T-helper 2 cell (primary cell): ENCODE measurements at regions not wholly inside any gene's neighbourhood (a gene's known extent, or its start where the extent isn't known, plus 50 kb on each side); places are given as distances from the start of the nearest gene placed in this dataset.

ENCODE experiments used
- DNase-seq, 5 experiments: peaks; one replicate each; pipeline versions ENCODE4 v3.0.0 to v3.0.0-alpha.2; 2012 to 2022

DNA sequence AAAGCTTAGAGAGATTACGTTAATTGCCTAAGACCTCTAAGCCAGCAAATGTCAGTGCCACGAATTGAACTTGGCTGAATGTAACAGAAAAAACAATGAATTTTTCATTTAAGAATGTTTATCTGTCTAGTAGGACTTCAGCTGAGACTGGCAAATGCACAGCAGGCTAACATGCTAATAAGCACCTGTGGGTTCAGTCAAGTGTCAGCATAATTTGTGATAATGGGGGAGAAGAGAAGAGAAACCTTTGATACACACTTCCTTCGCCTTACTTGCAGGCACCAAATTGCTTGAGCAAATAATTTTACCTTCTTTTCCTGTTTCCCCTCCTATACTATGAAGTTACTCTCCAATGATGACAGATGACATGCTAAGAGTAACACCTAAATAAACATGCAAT, 1136.5 kb upstream of the SORCS1 start:
- no peak for DNase-seq

DNA sequence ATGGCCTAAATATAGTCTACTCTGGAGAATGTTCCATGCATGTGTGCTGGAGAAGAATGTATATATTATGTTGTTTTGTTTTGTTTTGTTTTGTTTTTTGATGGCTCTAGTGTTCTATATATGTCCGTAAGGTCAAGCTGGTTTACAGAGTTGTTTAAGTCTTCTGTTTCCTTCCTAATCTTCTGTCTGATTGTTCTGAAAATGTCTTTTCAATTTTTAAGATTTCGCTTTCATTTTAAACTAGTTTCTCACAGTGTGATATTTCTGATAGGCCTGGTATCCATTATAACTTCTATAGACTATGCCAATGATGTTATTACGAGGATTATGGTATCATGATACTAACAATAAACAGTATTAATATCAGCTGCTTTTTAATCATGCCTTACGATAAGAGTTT, 1126.3 kb upstream of the SORCS1 start:
- DNase-seq: no peak

DNA sequence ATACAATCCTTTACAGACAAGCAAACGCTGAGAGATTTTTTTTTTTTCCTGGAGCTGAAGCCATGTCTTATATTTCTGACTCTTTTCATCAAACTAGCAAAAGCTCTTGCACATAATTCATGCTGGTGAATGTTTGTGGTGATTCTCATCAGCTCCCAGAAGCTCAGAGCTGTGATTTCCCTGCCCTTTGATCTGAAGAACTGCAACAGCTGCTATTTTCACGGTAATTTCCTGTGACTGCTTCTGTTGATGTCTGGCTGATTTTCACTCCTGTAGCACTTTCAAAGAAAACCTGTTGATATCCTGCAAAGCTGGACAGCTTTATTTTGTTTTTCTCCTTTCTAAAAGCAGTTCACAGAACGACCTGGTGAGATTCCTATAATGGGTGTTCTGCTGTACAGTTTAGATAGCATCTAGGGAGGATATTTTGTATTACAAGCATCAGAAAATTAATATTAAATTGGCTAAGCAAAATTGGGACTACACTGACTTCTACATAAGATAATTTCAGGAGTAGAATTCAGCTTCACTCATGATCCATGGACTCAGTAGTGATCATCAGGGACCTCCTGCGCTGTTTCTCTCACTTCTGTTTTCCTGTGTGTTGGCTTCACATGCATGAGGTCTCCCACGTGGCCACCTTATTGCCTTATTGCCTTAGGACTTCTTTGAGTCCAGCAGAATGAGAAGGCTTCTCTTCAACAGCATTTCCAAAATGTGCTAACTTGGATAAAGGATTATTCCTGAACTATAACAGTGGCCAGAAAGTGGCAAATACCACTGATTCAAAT, 1111.6 kb upstream of the SORCS1 start:
- DNase-seq: no peak

DNA sequence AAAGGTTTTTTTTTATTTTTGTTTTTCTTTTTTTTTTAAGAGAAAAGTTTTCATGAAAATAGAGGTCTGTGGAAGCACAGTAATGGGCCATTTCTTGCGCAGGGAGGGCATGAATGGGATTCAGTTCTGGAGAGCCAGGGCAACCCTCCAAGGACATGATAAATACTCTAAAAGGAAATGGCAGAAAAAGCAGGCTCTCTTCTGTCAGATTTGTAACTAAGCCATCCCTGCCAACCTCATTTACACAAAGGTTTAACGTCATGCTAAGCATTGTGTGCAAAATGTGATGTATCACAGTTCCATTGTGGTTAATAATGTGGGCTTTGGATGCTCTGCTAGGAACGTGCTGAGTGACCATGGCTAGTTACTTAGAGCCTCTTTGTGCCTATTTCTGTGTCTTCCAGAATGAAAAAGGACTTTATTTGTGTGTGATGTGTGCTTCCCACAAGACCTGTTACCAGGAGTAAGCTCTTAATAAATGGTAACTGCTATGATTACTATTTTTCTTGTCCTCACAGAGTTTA, 1095.9 kb upstream of the SORCS1 start:
- no peak for DNase-seq

DNA sequence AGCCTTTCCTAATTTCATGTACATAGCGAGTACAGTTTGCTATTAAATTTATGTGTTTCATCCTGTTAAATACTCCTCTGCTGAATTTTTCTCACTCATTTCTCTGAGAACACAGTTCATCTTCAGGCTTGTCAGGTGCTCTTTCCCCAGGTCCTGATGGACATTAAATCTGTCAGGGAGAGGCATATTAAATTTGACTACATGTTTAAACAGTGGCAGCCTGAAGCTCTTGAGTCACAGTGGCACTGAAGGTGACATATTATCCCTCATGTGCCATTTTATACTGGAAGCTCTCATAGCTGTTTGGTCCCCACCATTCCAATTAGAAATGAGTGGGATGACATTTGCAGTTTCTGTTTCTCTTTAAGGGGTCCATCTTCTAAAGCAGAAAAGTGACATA, 1089.6 kb upstream of the SORCS1 start:
- no peak for DNase-seq

DNA sequence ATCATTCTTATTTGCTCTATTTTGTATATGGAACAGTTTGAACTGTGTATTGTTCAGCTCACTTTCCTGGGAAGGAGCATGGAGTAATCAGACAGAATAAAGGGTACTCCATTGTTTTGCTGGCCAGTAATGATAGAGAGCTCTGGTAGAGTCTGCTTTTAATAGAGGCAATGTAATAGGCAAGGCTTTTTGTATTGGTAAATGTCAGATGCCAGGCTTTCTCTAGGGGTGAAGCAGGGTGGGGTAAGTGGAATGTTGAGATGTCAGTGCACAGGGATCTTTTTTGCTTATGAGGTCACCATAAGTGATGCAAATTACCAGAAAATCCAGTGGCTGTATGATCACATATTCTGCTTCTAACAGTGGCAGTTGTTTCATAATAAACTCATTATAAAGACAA, 1088.3 kb upstream of the SORCS1 start:
- no peak for DNase-seq

DNA sequence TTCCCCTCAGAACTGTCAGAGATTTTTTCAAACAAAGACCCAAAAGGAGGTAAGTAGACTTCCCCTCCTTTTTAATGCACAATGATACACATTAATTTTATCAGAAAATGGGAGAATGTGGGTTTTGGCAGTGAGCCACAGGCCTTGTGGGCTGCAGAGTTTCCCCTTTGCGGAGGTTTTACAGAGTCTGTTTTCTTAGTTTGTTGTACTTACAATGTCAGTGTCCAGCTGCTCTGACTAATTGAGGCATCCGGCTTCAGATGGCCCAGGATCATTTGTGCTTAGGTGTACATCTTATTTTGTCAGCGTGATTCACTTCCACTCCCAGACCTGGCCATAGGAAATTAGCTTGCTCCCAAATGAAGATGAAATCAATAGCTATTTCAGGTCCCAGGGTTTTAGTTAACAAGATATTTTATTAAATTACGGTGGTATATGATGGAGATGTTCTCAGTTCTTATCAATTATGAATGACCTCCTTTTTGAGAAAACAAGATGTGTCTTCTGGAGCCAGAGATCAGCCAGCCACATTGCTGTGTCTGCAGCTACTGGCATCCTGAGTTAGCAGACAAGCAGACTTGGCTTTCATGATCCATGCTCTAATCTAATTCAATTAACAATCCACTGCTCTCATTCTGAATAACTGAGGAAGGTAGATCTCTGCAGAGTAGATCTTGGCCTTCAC, 1086.6 kb upstream of the SORCS1 start:
- DNase-seq: no peak

DNA sequence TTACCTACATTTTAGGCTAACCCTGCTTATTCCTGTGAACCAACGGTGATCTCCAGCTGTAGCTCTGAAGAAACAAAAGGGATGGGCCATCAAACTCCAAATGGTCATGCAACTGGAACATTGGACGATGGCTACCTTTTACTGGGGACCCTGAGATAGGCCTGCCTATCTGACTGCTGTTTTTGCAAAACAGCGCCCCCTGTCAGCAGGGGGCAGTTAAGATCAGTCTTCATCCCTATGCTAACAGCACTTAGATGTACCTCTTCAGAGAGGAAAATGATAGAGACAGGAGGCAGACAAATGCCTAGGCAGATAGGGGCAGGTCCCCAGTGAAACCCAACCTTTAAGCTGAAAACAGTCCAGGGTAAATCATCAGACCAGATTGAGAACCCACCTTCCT, 1085.4 kb upstream of the SORCS1 start:
- DNase-seq: peak in 1 of 5 experiments; percentile 5

DNA sequence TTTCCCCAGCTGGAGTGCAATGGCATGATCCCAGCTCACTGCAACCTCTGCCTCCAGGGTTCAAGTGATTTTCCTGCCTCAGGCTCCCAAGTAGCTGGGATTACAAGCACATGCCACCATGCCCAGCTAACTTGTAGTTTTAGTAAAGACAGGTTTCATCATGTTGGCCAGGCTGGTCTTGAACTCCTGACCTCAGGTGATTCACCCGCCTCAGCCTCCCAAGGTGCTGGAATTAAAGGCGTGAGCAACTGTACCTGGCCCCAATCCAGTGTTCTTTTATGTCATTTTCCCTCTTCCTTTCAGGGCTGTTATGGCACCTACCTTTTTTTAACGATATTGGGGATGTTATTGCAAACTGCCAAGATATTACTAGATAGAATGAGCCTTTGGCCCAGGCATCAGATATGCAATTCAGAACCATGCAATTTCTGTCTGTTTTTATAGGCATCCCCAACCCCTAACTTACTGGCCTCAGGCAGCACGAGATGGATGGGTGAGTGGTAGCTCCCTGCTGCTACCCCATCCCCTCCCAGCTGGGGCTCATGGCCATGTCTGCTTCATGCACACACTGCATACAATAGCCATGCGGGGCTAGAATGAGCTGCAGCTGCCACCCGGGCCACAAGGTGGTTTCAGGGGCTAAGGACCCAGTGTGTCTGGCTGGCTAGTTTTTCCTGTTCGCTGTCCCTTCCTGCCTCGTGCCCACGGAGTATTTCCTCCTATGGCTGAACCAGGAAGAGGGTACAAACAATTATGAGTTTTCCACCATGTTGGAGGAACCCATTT, 1080.1 kb upstream of the SORCS1 start:
- no peak for DNase-seq

DNA sequence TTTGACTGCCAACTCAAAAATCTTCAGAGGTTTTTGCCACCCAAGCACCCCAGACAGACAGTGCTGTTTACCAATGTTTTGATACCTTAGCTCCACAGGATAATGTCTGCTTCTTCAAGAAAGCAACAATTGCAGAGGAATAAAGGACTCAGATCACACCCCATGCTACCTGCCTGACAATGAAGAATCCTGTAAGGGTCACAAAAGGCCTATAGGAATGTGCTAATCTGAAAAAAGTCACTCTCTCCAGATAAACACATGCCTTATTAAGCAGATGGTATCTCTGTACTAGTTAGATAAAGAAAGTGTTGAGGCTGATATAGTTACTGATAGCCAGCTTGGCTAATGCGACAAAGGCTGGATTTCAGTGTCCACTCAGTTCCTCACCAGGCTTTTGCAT, 1076.7 kb upstream of the SORCS1 start:
- no peak for DNase-seq

DNA sequence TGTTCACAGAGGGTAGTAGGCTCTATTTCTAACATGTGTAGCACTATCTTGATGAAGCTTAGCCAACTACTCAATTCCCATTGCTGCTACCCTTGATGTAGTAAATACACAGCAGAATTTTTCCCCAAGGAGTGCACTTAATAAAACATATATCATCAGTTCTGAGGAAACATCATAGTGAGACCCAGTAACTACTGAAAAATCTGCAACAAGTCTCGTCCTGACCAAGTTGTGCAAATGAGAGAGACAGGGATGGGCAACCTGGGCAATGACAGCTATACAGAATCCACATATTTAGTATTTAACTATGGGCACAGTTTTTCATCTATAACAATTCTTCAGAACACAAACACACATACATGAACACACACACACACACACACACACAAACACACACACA, 1073.8 kb upstream of the SORCS1 start:
- no peak for DNase-seq

DNA sequence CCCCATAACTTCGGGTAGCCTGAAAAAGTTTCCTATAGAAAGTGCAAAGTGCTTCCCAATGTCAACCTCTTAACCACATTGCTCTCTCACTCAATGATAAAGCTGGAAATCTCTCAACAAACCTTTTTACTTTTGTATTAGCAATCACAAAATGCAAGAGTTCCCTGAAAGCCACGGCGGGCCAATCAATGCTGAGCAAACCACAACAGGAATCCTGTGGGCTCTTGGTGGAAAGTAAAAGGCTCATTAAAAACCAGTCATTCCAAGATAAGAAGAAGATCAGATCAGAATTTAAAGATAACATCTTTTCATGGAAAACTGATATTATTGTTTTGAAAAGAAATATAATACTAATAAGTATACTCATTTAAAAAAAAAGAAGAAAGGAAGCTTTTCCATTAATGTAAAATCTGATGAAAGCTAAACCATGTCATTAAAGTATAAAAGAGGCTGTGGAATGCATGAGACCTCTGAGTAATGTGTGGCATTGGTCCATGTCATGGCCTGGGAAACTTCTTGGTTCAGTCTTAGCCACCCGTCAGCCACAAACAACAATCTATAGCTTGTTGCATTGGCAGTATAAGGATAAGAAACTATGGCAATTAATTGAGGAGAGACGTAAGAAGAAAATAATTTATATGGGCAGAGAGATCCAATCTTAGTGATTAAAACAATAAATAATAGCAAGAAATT, 1066.1 kb upstream of the SORCS1 start:
- no peak for DNase-seq

DNA sequence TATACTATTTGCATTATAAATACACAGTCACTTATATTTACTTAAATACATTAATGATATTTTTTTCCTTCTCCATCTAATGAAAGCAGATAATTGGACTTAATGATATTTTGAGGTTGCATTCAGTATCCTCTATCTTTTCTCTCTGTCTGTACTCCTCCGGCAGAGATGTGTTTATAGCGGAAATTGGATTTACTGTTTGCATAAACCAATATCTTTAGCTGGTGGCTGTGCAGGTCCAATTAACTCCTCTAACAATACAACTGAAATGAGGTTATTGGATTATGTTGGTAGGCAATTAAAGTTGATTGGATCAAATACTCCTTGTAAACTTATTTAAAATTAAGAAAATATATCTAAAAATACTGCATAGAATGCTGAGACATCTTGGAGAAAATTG, 1044.2 kb upstream of the SORCS1 start:
- no peak for DNase-seq

DNA sequence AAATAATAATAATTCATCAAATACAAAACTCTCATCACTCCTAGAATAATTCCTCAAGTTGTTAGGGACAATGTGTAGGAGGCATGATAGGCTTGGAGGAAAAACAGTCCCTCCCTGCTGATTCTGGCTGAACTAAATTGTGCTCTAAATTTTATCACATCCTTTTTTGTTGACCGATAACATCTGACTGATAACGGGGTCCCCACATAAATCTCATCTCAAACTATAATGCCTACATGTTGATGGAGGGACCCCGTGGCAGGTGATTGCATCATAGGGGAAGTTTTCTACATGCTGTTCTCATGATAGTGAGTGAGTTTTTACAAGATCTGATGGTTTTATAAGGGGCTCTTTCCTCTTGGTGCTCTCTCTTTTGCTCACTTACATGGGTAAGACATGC, 1043.5 kb upstream of the SORCS1 start:
- no peak for DNase-seq

DNA sequence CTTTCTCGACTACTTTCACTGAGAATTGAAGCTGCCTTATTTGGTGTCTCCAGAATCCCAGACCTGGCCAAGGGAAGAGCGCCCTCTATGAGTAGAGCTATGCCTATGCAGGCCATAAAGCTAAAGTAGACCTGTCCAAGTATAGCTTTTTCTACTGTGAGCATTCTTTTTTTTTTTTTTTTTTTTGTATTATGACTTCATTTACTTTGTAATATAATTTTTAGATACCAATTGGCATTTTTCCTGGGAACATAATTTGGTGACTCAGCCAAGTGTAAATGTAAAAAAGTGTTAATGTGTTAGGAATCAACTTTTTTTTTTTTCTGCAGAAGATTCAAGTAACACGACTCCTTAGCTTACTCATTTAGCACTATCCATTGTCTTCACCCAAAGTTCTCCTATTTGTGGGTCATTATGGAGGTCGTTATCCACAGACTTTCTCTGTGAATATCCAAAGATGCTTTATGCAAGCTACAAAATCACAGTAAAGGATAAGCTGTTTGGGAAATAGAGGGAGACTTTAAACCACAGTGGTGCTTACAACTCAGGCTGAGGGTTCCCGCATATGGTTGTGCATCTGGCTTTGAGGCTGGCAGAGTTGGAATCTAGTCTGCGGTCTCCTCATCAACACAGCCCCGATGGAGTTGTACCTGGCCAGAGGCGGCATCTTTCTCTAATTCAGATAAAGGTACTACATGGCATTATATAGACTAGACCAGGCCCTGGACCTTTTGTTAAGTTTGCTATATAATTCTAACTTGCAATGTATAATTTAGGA, 1040.2 kb upstream of the SORCS1 start:
- DNase-seq: peak in 1 of 5 experiments; percentile 7

DNA sequence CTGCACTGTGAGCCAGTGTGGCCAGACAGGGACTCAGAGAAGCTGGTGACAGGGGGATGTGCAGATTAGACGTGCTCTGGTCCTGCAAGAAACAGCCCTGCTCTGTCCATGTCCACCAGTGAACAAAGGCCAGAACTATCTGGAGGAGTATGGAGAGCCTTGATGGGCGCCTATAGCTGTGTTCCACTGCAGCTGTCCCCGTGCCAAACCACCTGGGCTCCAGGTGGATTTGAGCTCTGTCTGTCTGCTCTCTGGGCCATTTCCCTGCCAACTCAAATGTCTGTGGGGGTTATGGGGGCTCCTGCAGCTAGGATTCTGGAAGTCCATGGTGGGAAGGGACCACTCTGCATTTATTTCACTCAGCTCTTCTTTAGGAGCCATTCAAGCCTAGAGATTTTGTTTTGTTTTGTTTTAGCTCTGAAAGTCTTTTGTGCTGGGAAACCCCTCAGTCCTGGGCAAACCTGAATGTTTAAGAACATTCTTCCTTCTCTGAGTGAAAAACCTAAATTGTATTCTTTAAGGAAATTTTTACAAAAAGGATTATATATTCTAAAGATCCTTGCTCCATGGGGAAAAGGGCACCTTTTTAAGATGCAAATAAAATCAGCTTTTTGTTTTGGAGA, 1039.5 kb upstream of the SORCS1 start:
- DNase-seq: no peak

DNA sequence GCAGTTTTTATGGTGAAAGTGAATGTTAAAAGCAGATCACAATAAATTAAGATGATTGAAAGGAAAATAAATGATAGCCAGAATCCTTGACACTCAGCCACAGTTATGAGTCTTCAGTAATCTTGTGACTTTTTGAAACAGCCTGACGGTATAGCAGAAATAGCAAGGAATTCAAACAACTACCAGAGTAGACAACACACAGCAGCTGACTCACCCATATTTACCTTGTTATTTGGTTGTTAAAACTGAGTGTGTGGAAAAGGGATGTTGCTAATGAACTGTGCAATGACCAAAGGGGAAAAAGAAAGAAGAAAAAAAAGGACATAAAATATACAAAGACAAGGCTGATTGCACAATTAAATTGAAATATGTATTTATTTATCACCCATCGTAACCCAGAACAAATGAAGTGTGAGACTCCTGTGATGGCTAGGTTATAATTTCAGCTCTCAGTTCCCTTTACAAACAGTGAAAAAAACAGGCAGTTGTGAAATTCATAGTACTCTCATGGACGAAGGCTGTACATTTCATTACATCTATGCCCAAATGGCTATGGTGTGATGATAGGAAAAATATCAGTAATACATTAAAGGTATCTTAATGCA, 1023.0 kb upstream of the SORCS1 start:
- DNase-seq: no peak

DNA sequence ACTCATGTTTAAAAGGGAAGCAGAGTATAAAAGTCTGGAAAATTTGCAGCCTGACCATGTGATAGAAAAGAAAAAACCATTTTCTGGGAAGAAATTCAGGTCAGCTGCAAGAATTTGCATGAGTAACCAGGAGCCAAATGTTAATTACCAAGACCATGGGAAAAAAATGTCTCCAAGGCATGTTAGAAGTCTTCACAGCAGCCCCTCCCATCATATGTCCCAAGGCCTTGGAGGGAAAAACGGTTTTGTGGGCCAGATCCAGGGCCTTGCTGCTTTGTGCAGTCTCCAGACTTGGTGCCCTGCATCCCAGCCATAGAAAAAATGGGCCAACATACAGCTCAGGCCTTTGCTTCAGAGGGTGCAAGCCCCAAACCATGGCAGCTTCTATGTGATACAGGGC, 1019.6 kb upstream of the SORCS1 start:
- no peak for DNase-seq

DNA sequence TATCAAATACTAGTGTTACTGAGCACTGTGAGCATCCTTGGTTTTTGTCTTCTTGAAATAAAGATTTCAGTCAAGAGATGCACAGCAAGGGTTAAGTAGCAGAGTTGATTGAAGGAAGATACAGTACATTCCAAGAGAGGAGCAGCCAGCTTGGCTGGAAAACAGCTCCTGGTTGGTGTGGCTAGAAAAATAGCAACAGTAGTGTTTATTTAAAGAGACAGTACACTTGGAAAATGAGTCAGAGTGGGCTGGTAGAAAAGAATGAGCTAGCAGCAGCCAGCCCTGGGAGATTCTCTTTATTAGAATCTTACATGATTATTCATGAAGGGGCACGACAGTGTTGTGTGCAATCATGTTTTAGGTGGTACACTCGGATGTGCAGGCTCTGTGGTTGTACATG, 1016.4 kb upstream of the SORCS1 start:
- DNase-seq: no peak

DNA sequence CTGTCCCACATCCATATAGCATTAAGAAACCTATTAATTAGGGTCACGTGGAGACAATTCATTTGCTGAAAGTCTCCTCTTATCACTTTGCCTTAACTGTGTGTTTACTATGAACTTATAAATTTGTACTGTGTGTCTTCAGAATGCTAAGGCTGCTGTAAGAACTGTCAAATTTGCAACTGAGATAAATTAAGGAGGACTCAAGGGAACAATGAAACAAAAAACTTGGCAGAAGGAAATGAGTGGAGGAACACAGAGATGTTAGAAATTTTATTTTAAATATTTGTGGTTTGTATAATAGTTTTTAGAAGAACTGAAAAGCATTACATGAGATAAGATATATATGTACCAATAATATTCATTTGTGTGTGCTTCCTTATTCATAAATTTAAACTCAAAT, 1005.3 kb upstream of the SORCS1 start:
- no peak for DNase-seq

DNA sequence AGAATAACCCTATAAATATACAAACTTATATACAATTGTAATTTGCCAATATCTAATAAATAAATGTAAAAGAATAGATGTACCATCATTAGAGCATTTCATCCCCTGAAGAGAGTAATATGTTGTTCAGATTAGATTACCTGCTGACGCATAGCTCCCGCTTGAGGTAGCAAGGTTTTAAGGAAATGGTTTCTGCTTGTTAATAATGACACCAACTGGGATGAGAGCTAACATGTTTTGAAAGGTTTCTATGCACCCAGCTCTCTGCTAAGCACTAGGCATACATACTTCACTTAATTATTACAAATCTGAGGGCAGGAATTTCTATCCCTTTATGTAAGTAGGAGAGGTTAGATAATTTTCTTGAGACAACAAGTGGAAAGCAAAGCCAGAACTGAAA, 1003.3 kb upstream of the SORCS1 start:
- DNase-seq: no peak
